Lung (tissue), 11 donors: ENCODE measurements at regions not wholly inside any gene's neighbourhood (a gene's known extent, or its start where the extent isn't known, plus 50 kb on each side); places are given as distances from the start of the nearest gene placed in this dataset.
"Not testable (repeated sequence)": the region's sequence is repeated elsewhere in the genome, so short reads cannot be mapped to it uniquely, and the experiment has no call there.

Source experiments
- ATAC-seq: fragments of 200-7000 bp; cut with Tn5 transposase; one replicate; pipeline ENCODE4 v1.9.1; 2020; ENCODE audit warnings: moderate number of reproducible peaks; ENCODE audit not compliant: insufficient read depth, low FRiP score
- DNase-seq, 3 donors: peaks; one replicate each; pipeline ENCODE4 v3.0.0-alpha.2; 2013 to 2017
- H3K27ac ChIP-seq, 2 donors: one replicate each; pipeline ENCODE4 v1.5.1; 2013; ENCODE audit warnings: mild to moderate bottlenecking in 2 of 2, moderate library complexity in 2 of 2, control low read depth in 1 of 2, inconsistent platforms in 1 of 2, low read depth in 1 of 2, low read length in 1 of 2
- H3K27me3 ChIP-seq, 3 donors: one replicate each; pipeline ENCODE4 v1.5.1; 2013; ENCODE audit warnings: low read length in 2 of 3; ENCODE audit not compliant: control insufficient read depth in 3 of 3, insufficient read depth in 3 of 3
- H3K36me3 ChIP-seq, 4 donors: one replicate each; pipeline ENCODE4 v1.5.1; 2013; ENCODE audit warnings: low read length in 4 of 4, mild to moderate bottlenecking in 1 of 4, moderate library complexity in 1 of 4; ENCODE audit not compliant: control insufficient read depth in 4 of 4, insufficient read depth in 4 of 4
- H3K4me1 ChIP-seq, 5 donors: one replicate each; pipeline ENCODE4 v1.5.1; 2013; ENCODE audit warnings: low read length in 5 of 5, mild to moderate bottlenecking in 2 of 5, moderate library complexity in 1 of 5; ENCODE audit not compliant: control insufficient read depth in 5 of 5, insufficient read depth in 5 of 5
- H3K4me3 ChIP-seq: one replicate; pipeline ENCODE4 v1.5.1; 2013; ENCODE audit warnings: mild to moderate bottlenecking, control low read depth, moderate library complexity
- H3K9ac ChIP-seq, 2 donors: one replicate each; pipeline ENCODE4 v1.5.1; 2013; ENCODE audit warnings: low read length in 2 of 2, control low read depth in 1 of 2; ENCODE audit not compliant: insufficient read depth in 1 of 2
- H3K9me3 ChIP-seq, 4 donors: one replicate each; pipeline ENCODE4 v1.5.1; 2013; ENCODE audit warnings: low read length in 3 of 4, mild to moderate bottlenecking in 1 of 4, moderate library complexity in 1 of 4; ENCODE audit not compliant: control insufficient read depth in 4 of 4, insufficient read depth in 3 of 4
- CTCF ChIP-seq: IDR thresholded peaks from 2 replicates; pipeline ENCODE4 v1.5.1; 2012; ENCODE audit warnings: mild to moderate bottlenecking; ENCODE audit errors: control extremely low read depth, extremely low read depth
- WGBS, 2 donors: extraction: QIAGEN DNeasy Blood & Tissue Kit; methylation state at CpG; one replicate each; pipeline ENCODE4 v1.1.7; 2013; 5-methylcytosine and 5-hydroxymethylcytosine counted together
- donor health status: control.
- donor health status: control.
- donor health status: Bipolar disorder and iron deficiency.
- donor health status: healthy.
- donor health status: DM: yes; HTN: yes; CAD: no.

DNA sequence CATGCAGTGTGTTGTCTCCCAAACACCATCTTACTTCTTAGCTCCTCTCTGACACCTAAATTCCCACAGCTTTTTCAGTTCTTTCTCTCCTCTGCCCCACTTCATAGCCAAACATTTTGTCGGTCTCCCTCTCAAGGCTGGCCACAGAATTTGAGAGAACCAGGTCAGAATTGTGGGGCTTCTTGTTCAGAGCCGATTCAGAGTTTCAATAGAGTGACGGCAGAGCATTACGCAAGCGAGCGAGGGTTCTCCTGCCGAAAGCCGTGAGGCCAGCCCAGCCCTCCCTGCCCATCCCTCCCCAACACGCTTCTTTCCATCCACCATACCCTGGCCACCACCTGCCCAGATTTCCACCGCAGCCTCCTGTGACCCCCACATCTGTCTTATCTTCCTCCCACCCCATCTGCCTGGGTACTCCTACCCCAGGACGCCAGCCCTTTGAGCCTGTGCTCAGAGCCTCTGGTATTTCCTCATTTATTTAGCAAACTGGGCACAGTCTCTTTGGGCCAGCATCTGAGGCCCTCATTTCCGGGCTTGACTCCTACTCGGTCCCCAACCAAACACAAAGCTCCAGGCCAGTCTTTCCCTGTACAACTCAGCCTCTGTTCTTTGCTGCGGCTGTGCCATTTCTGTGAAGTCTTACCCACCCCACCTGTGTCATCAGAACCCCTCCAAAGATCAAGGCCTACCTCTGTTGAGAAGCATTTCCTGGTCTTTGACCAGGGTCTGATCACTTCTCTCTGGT is 70.0 kb upstream of the MAP4K4 start:
- H3K27me3 ChIP-seq = no peaks in the 10 kb centered on the region
- ATAC-seq (no peak), DNase-seq (no peak)
- WGBS, 2 donors = 66 to 77% methylated on average over 14 of the region's 14 CpGs
- no peaks in the 10 kb centered on the region for H3K36me3 ChIP-seq
- no peak for TF ChIP-seq CTCF
- H3K4me3 ChIP-seq = no peak overlapping the region
- no peak overlapping the region for H3K9ac ChIP-seq
- H3K4me1 ChIP-seq = no peaks in the 10 kb centered on the region
- H3K9me3 ChIP-seq = no peaks in the 10 kb centered on the region
- H3K27ac ChIP-seq = no peak overlapping the region

GRCh38 chr2:101625814-101626213 is 71.7 kb upstream of the MAP4K4 start:
- not testable (repeated sequence) for H3K4me3 ChIP-seq, H3K4me1 ChIP-seq, DNase-seq, H3K27me3 ChIP-seq, ATAC-seq, H3K27ac ChIP-seq, H3K9me3 ChIP-seq, H3K36me3 ChIP-seq, H3K9ac ChIP-seq
- 93 to 94% methylated on average over 8 of the region's 8 CpGs for WGBS, 2 donors

DNA sequence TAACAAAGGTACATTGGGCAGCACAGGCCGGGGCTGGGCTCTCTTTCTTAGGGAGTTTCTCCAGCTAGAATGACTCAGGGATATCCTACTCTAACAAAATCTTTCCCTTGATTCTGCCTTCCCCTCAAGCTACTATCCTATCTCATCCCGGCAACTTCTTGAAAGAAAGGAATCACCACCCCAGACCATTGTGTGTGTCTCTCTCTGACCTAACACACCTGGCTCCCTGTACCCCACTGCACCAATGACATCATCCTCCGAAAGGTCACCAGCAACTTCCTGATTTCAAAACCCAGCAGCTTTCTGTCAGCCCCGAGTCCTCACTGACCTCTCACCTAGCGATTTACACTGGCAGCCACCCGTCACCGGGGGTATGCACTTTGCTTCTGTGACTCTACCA is 72.1 kb upstream of the MAP4K4 start:
- Histone ChIP-seq H3K27ac (no peak overlapping the region), H3K9ac (no peak overlapping the region), H3K4me3 (no peak overlapping the region), H3K4me1 (no peaks in the 10 kb centered on the region), H3K9me3 (no peaks in the 10 kb centered on the region), H3K27me3 (no peaks in the 10 kb centered on the region), H3K36me3 (no peaks in the 10 kb centered on the region)
- ATAC-seq = no peak
- DNase-seq = no peak
- no peak for TF ChIP-seq CTCF
- WGBS, 2 donors = 55 to 71% methylated on average over 7 of the region's 7 CpGs

DNA sequence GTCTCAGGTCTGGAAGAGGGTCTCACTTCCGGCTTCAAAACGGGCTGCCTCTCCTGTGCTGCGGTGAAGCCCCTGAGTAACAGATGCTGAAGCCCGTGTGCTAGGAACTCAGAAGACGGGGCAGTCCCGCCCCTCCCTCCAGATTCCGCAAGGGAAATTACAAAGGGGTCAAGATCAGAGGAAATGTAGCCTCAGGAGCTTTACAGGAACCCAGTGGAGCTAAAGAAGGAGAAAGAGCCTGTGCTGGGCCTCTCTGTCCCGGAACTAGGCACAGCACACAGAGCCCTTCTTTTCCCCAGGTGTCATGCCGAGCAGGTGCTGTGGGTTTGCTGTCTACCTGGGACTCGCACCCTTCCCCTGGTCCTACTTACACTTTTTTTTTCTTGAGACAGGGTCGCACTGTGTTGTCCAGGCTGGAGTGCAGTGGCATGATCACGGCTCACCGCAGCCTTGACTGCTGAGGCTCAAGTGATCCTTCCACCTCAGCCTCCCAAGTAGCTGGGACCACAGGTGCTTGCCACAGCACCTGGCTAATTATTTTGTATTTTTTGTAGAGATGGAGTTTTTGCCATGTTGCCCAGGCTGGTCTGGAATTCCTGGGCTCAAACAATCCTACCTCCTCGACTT is 72.7 kb upstream of the MAP4K4 start:
- ATAC-seq = no peak
- no peak for DNase-seq
- H3K9me3 ChIP-seq = no peaks in the 10 kb centered on the region
- no peaks in the 10 kb centered on the region for H3K36me3 ChIP-seq
- no peak overlapping the region for H3K4me3 ChIP-seq
- no peaks in the 10 kb centered on the region for H3K4me1 ChIP-seq
- H3K27me3 ChIP-seq = no peaks in the 10 kb centered on the region
- WGBS, 2 donors = 83 to 89% methylated on average over 14 of the region's 14 CpGs
- no peak overlapping the region for H3K27ac ChIP-seq
- TF ChIP-seq CTCF = no peak
- H3K9ac ChIP-seq = no peak overlapping the region
